ENCODE measurements at regions not wholly inside any gene's neighbourhood (a gene's known extent, or its start where the extent isn't known, plus 50 kb on each side); places are given as distances from the start of the nearest gene placed in this dataset.

GRCh38 chr9:115367780-115368525 lies 250.0 kb upstream of the TNC start:
- H3K27me3 Mint-ChIP-seq (ENCODE audit: low read depth): no peaks in the 10 kb centered on the region
- no peak overlapping the region for H3K27ac Mint-ChIP-seq
- CTCF ChIA-PET: interaction anchor here (0.7 kb wide), 1 partner anchor 20 kb away, joined by 3 read pairs; no protein-coding TSS in a partner anchor
- H3K36me3 Mint-ChIP-seq: no peaks in the 10 kb centered on the region
- ATAC-seq: no peak
- DNase-seq (ENCODE audit: low spot score): no peak
- POLR2A ChIA-PET: no interaction called here
- H3K4me3 Mint-ChIP-seq: no peak overlapping the region
- no peak for TF ChIP-seq ZNF281 (CRISPR knock-in tag; IDR thresholded peaks at IDR 0.05)
- no peak for TF ChIP-seq CDX4 (CRISPR knock-in tag; IDR thresholded peaks at IDR 0.05; ENCODE audit: borderline replicate concordance)
- TF ChIP-seq ZNF263 (CRISPR knock-in tag; IDR thresholded peaks at IDR 0.05; ENCODE audit: low read depth): no peak
- TF ChIP-seq ZNF317 (CRISPR knock-in tag; IDR thresholded peaks at IDR 0.05; ENCODE audit: borderline replicate concordance, low read depth): no peak
- no peak for TF ChIP-seq RELA (CRISPR knock-in tag; IDR thresholded peaks at IDR 0.05; ENCODE audit: borderline replicate concordance)
- TF ChIP-seq FOXK1 (CRISPR knock-in tag; IDR thresholded peaks at IDR 0.05): no peak
- TF ChIP-seq E2F4 (CRISPR knock-in tag; IDR thresholded peaks at IDR 0.05; ENCODE audit: borderline replicate concordance, low read depth): no peak
- no peak for TF ChIP-seq FOXP4 (CRISPR knock-in tag; IDR thresholded peaks at IDR 0.05)
- peaks cover 8% of the 10 kb centered on the region for H3K9me3 Mint-ChIP-seq
- peaks cover 13% of the 10 kb centered on the region for H3K4me1 Mint-ChIP-seq

- CTCF ChIA-PET: no interaction called here
- peaks cover 9% of the 10 kb centered on the region for H3K9me3 Mint-ChIP-seq
- ATAC-seq (no peak), DNase-seq (ENCODE audit: low spot score) (no peak)
- TF ChIP-seq ZNF416 (CRISPR knock-in tag; IDR thresholded peaks at IDR 0.05): no peak
- no peaks in the 10 kb centered on the region for H3K27me3 Mint-ChIP-seq (ENCODE audit: low read depth)
- no peaks in the 10 kb centered on the region for H3K36me3 Mint-ChIP-seq
- POLR2A ChIA-PET: no interaction called here
- peaks cover 15% of the 10 kb centered on the region for H3K4me1 Mint-ChIP-seq
- H3K27ac Mint-ChIP-seq: no peak overlapping the region
- no peak overlapping the region for H3K4me3 Mint-ChIP-seq
Observed at GRCh38 chr9:115369322-115369957, 251.5 kb upstream of the TNC start.

- no peak for ATAC-seq
- no peak for DNase-seq (ENCODE audit: low spot score)
- peaks cover 15% of the 10 kb centered on the region for H3K4me1 Mint-ChIP-seq
- H3K9me3 Mint-ChIP-seq: peaks cover 12% of the 10 kb centered on the region
- H3K27me3 Mint-ChIP-seq (ENCODE audit: low read depth): no peaks in the 10 kb centered on the region
- CTCF ChIA-PET: no interaction called here
- no peak overlapping the region for H3K27ac Mint-ChIP-seq
- POLR2A ChIA-PET: no interaction called here
- TF ChIP-seq FOXK1 (CRISPR knock-in tag; IDR thresholded peaks at IDR 0.05): no peak
- TF ChIP-seq SP1 (CRISPR knock-in tag; conservative IDR thresholded peaks at IDR 0.05): no peak
- no peak for TF ChIP-seq HMGXB4 (CRISPR knock-in tag; IDR thresholded peaks at IDR 0.05)
- H3K36me3 Mint-ChIP-seq: no peaks in the 10 kb centered on the region
- H3K4me3 Mint-ChIP-seq: no peak overlapping the region
Observed at GRCh38 chr9:115373000-115373709, 255.2 kb upstream of the TNC start.
